OCI-LY7 (cell line): ENCODE measurements at regions not wholly inside any gene's neighbourhood (a gene's known extent, or its start where the extent isn't known, plus 50 kb on each side); places are given as distances from the start of the nearest gene placed in this dataset.

Source experiments
- CTCF ChIP-seq: fragments of 200-600 bp; sonication (generic); conservative IDR thresholded peaks from 2 replicates; pipeline ENCODE4 v1.5.1; 2014; ENCODE audit warnings: mild to moderate bottlenecking, antibody characterized with exemption, low read length, moderate library complexity, mixed read lengths
- EZH2phosphoT487 ChIP-seq: fragments of 200-600 bp; sonication (generic); IDR thresholded peaks from 2 replicates; pipeline ENCODE4 v1.6.1; 2018; ENCODE audit warnings: low read depth, borderline replicate concordance, mild to moderate bottlenecking, mixed run types, antibody characterized with exemption, low read length, moderate library complexity, mixed read lengths

GRCh38 chr6:91434576-91434975 lies 847.7 kb upstream of the MAP3K7 start:
- no peak for TF ChIP-seq CTCF
- no peak for TF ChIP-seq EZH2phosphoT487
